SK-N-SH (cell line): ENCODE measurements at regions not wholly inside any gene's neighbourhood (a gene's known extent, or its start where the extent isn't known, plus 50 kb on each side); places are given as distances from the start of the nearest gene placed in this dataset.

Experiments
- CTCF ChIA-PET: fragments of 300-600, 350-600 bp; formaldehyde crosslinking; extraction: SDS; loops from one replicate; lab custom pipeline; 2021; lab: Yijun Ruan, JAX
- POLR2A ChIA-PET: fragments of 350-600 bp; sonication (Branson Sonifier 250); formaldehyde crosslinking; extraction: SDS; loops from one replicate; lab custom pipeline; 2020; ENCODE audit warnings: antibody characterized with exemption, inconsistent platforms; lab: Yijun Ruan, JAX
- DNase-seq: peaks from one replicate; pipeline ENCODE4 v3.0.0; 2012
- H2AFZ ChIP-seq: fragments of 200-600 bp; sonication (generic); 2 replicates; pipeline ENCODE4 v1.8.1; 2016; ENCODE audit warnings: antibody characterized with exemption, mild to moderate bottlenecking, low read depth
- H3F3A ChIP-seq: fragments of 200-600 bp; sonication (generic); replicated peaks from 2 replicates; pipeline ENCODE3; 2016; ENCODE audit warnings: antibody characterized with exemption, mild to moderate bottlenecking; ENCODE audit not compliant: insufficient read depth
- H3K27ac ChIP-seq, 2 experiments: fragments of 200-500 bp in 1 of 2; fragments of 200-600 bp in 1 of 2; sonication (Bioruptor generic) in 1 of 2; sonication (generic), shearing (Covaris generic) in 1 of 2; 2 replicates each; pipeline versions ENCODE4 v1.5.1 to v1.6.1; 2014 to 2016; ENCODE audit warnings: low read depth in 2 of 2, inconsistent platforms in 1 of 2, low read length in 1 of 2, mild to moderate bottlenecking in 1 of 2, mixed read lengths in 1 of 2
- H3K27me3 ChIP-seq: fragments of 200-600 bp; sonication (generic), shearing (Covaris generic); 2 replicates; pipeline ENCODE4 v1.6.1; 2016; ENCODE audit warnings: mixed run types; ENCODE audit not compliant: insufficient read depth
- H3K36me3 ChIP-seq, 2 experiments: fragments of 200-500 bp in 1 of 2; fragments of 200-600 bp in 1 of 2; sonication (Bioruptor generic) in 1 of 2; sonication (generic) in 1 of 2; replicated peaks in 1 of 2; 2 replicates each; pipeline versions ENCODE3 to v1.5.1; 2014 to 2016; ENCODE audit warnings: low read length in 1 of 2, mild to moderate bottlenecking in 1 of 2; ENCODE audit not compliant: insufficient read depth in 2 of 2, control insufficient read depth in 1 of 2
- H3K4me1 ChIP-seq, 2 experiments: fragments of 200-500 bp in 1 of 2; fragments of 200-600 bp in 1 of 2; sonication (Bioruptor generic) in 1 of 2; sonication (generic), shearing (Covaris generic) in 1 of 2; 2 replicates each; pipeline versions ENCODE4 v1.5.1 to v1.6.1; 2014 to 2016; ENCODE audit warnings: low read depth in 1 of 2, low read length in 1 of 2, mixed run types in 1 of 2; ENCODE audit not compliant: insufficient read depth in 2 of 2, control insufficient read depth in 1 of 2
- H3K4me2 ChIP-seq: fragments of 200-600 bp; sonication (generic), shearing (Covaris generic); 2 replicates; pipeline ENCODE4 v1.6.1; 2017; ENCODE audit warnings: mixed run types
- H3K4me3 ChIP-seq, 2 experiments: fragments of 200-500 bp in 1 of 2; fragments of 200-600 bp in 1 of 2; sonication (Bioruptor generic) in 1 of 2; sonication (generic), shearing (Covaris generic) in 1 of 2; 2 replicates each; pipeline versions ENCODE4 v1.5.1 to v1.8.1; 2014 to 2016; ENCODE audit warnings: low read depth in 2 of 2, inconsistent platforms in 1 of 2, low read length in 1 of 2, mild to moderate bottlenecking in 1 of 2, mixed read lengths in 1 of 2, moderate library complexity in 1 of 2
- H3K79me2 ChIP-seq: fragments of 200-600 bp; sonication (generic); 2 replicates; pipeline ENCODE4 v1.8.1; 2017; ENCODE audit warnings: mild to moderate bottlenecking; ENCODE audit not compliant: insufficient read depth
- H3K9ac ChIP-seq: fragments of 200-600 bp; sonication (generic); 2 replicates; pipeline ENCODE4 v1.6.1; 2017; ENCODE audit warnings: mixed run types
- H3K9me2 ChIP-seq: fragments of 200-600 bp; sonication (generic); 2 replicates; pipeline ENCODE4 v1.6.1; 2017; ENCODE audit warnings: mixed run types
- H3K9me3 ChIP-seq: fragments of 200-600 bp; sonication (generic); 2 replicates; pipeline ENCODE4 v1.6.1; 2017; ENCODE audit warnings: mixed run types, mild to moderate bottlenecking, moderate library complexity
- H4K20me1 ChIP-seq: fragments of 200-600 bp; sonication (generic); 2 replicates; pipeline ENCODE4 v1.6.1; 2017; ENCODE audit warnings: mild to moderate bottlenecking, mixed run types; ENCODE audit not compliant: insufficient read depth
- CTCF ChIP-seq: fragments of 200-600 bp; sonication (generic); IDR thresholded peaks from 2 replicates; pipeline ENCODE4 v1.6.1; 2017; ENCODE audit warnings: antibody characterized with exemption, mild to moderate bottlenecking, moderate library complexity
- ELF1 ChIP-seq: IDR thresholded peaks from 2 replicates; pipeline ENCODE4 v1.4.0; 2012
- FOXJ3 ChIP-seq: sonication (generic); formaldehyde crosslinking; IDR thresholded peaks from 2 replicates; pipeline ENCODE4 v1.5.1; 2020; ENCODE audit warnings: mild to moderate bottlenecking, missing genetic modification reagents
- GABPA ChIP-seq: IDR thresholded peaks from 2 replicates; pipeline ENCODE4 v1.4.0; 2012; ENCODE audit warnings: low read depth, mild to moderate bottlenecking
- GATA2 ChIP-seq: sonication (generic); formaldehyde crosslinking; IDR thresholded peaks from 2 replicates; pipeline ENCODE4 v1.5.0; 2020; ENCODE audit warnings: mild to moderate bottlenecking, missing genetic modification reagents
- JUND ChIP-seq: IDR thresholded peaks from 2 replicates; pipeline ENCODE4 v1.4.0; 2012
- MAX ChIP-seq: IDR thresholded peaks from 2 replicates; pipeline ENCODE4 v1.4.0; 2012; ENCODE audit warnings: low read depth
- MEF2A ChIP-seq: IDR thresholded peaks from 2 replicates; pipeline ENCODE4 v1.4.0; 2012; ENCODE audit warnings: low read depth, borderline replicate concordance
- MXI1 ChIP-seq: IDR thresholded peaks from 2 replicates; pipeline ENCODE4 v1.6.1; 2012; ENCODE audit warnings: mild to moderate bottlenecking, low read depth, low read length, improper control_type of control experiment
- NFIC ChIP-seq: IDR thresholded peaks from 2 replicates; pipeline ENCODE4 v1.4.0; 2012; ENCODE audit warnings: borderline replicate concordance
- NRF1 ChIP-seq: IDR thresholded peaks from 2 replicates; pipeline ENCODE4 v1.6.1; 2012; ENCODE audit warnings: low read depth, mild to moderate bottlenecking, low read length
- RAD21 ChIP-seq: IDR thresholded peaks from 2 replicates; pipeline ENCODE4 v1.6.1; 2012; ENCODE audit warnings: mild to moderate bottlenecking, low read length
- REST ChIP-seq: IDR thresholded peaks from 2 replicates; pipeline ENCODE4 v1.6.1; 2012; ENCODE audit warnings: mild to moderate bottlenecking, low read depth, low read length, moderate library complexity
- RFX5 ChIP-seq: IDR thresholded peaks from 2 replicates; pipeline ENCODE4 v1.6.1; 2012; ENCODE audit warnings: mild to moderate bottlenecking, improper control_type of control experiment, low read length
- RXRA ChIP-seq: IDR thresholded peaks from 2 replicates; pipeline ENCODE4 v1.4.0; 2012; ENCODE audit warnings: low read depth, mild to moderate bottlenecking, borderline replicate concordance
- SIN3A ChIP-seq: IDR thresholded peaks from 2 replicates; pipeline ENCODE4 v1.6.1; 2012; ENCODE audit warnings: low read depth, mild to moderate bottlenecking, low read length, moderate library complexity, borderline replicate concordance
- TAF1 ChIP-seq: IDR thresholded peaks from 2 replicates; pipeline ENCODE4 v1.6.1; 2012; ENCODE audit warnings: low read depth, mild to moderate bottlenecking, low read length, moderate library complexity, borderline replicate concordance
- TCF12 ChIP-seq: IDR thresholded peaks from 2 replicates; pipeline ENCODE4 v1.4.0; 2012
- TEAD4 ChIP-seq: IDR thresholded peaks from 2 replicates; pipeline ENCODE4 v1.4.0; 2012; ENCODE audit warnings: mild to moderate bottlenecking, borderline replicate concordance; ENCODE audit not compliant: insufficient read depth
- USF1 ChIP-seq: IDR thresholded peaks from 2 replicates; pipeline ENCODE4 v1.4.0; 2012; ENCODE audit warnings: low read depth, borderline replicate concordance
- YY1 ChIP-seq: IDR thresholded peaks from 2 replicates; pipeline ENCODE4 v1.4.0; 2012; ENCODE audit warnings: low read depth, mild to moderate bottlenecking
- WGBS: methylation state at CpG from one replicate; pipeline ENCODE4 v1.1.6; 2017; ENCODE audit warnings: low lambda C conversion rate; 5-methylcytosine and 5-hydroxymethylcytosine counted together

GRCh38 chr13:104553186-104553585 lies 1487.0 kb upstream of the SLC10A2 start:
- Histone ChIP-seq H3K9me2 (no peaks in the 10 kb centered on the region), H3K4me2 (no peak overlapping the region), H3K9ac (no peak overlapping the region), H3K27ac (no peak overlapping the region), H3F3A (no peaks in the 10 kb centered on the region), H3K36me3 (no peaks in the 10 kb centered on the region), H4K20me1 (no peaks in the 10 kb centered on the region), H3K27me3 (no peaks in the 10 kb centered on the region), H2AFZ (no peak overlapping the region)
- 36% methylated on average over 3 of the region's 3 CpGs for WGBS
- no peak for DNase-seq
- CTCF ChIA-PET, result no interaction called here
- POLR2A ChIA-PET, result no interaction called here
- TF ChIP-seq NRF1 (no peak), RXRA (no peak), GATA2 (CRISPR knock-in tag) (no peak), TEAD4 (no peak), YY1 (no peak), TCF12 (no peak), MEF2A (no peak), TAF1 (no peak), ELF1 (no peak), JUND (no peak), RAD21 (no peak), NFIC (no peak), MAX (no peak), CTCF (no peak), SIN3A (no peak), MXI1 (no peak), GABPA (no peak)
- TF ChIP-seq, all 33 proteins: peak for 0
- Histone ChIP-seq H3K79me2 (no peaks in the 10 kb centered on the region), H3K4me3 (no peak overlapping the region), H3K9me3 (no peaks in the 10 kb centered on the region), H3K4me1 (no peaks in the 10 kb centered on the region)

GRCh38 chr13:104534847-104535246 lies 1468.6 kb upstream of the SLC10A2 start:
- Histone ChIP-seq H3K27me3 (no peaks in the 10 kb centered on the region), H3K4me2 (no peak overlapping the region), H2AFZ (no peak overlapping the region), H3F3A (no peaks in the 10 kb centered on the region), H4K20me1 (no peaks in the 10 kb centered on the region), H3K9me3 (no peaks in the 10 kb centered on the region), H3K79me2 (no peaks in the 10 kb centered on the region), H3K9ac (no peak overlapping the region), H3K27ac (no peak overlapping the region), H3K4me3 (no peak overlapping the region), H3K36me3 (no peaks in the 10 kb centered on the region), H3K4me1 (no peaks in the 10 kb centered on the region), H3K9me2 (no peaks in the 10 kb centered on the region)
- CTCF ChIA-PET, result no interaction called here
- POLR2A ChIA-PET, result no interaction called here
- TF ChIP-seq FOXJ3 (CRISPR knock-in tag) (no peak), REST (no peak), USF1 (no peak), MXI1 (no peak), RFX5 (no peak), TCF12 (no peak), CTCF (peak; percentile 42)
- WGBS, result 81% methylated on average over 10 of the region's 10 CpGs
- DNase-seq, result no peak
